ENCODE measurements at regions not wholly inside any gene's neighbourhood (a gene's known extent, or its start where the extent isn't known, plus 50 kb on each side); places are given as distances from the start of the nearest gene placed in this dataset.

GRCh38 chr14:51491036-51491545 is 160.6 kb upstream of the FRMD6 start:
- peaks cover 7% of the 10 kb centered on the region for H3K36me3 Mint-ChIP-seq (ENCODE audit: low read depth)
- TF ChIP-seq CTCF (conservative IDR thresholded peaks at IDR 0.05), result no peak
- no peaks in the 10 kb centered on the region for H3K27me3 Mint-ChIP-seq (ENCODE audit: low read depth)
- peaks cover 9% of the 10 kb centered on the region for H3K9me3 Mint-ChIP-seq
- H3K4me3 Mint-ChIP-seq, result no peak overlapping the region
- H3K27ac Mint-ChIP-seq (ENCODE audit: unreplicated experiment), result no peak overlapping the region
- DNase-seq (ENCODE audit: low read depth, low spot score), result no peak
- H3K4me1 Mint-ChIP-seq, result peaks cover 9% of the 10 kb centered on the region

DNA sequence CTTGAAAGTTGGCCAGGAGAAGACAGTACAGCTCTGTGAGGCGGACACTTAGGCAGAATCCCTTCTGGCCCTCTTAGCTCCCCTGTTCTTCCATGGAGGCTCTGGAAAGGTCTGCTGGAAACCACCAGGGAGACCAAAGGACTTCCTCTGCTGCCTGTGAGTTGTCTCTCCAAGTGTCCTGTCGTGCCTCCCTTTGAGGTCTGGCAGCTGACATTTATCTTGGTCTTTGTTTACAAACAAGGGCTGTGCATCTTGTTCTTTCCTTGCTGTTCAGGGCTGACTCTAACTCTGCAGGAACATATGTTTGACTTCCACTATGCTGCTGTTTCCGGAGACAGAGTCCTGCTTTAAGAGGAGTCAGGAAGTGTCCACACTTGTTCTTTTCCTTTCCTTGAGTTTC is 159.9 kb upstream of the FRMD6 start:
- no peak for TF ChIP-seq CTCF (conservative IDR thresholded peaks at IDR 0.05)
- no peak for DNase-seq (ENCODE audit: low read depth, low spot score)
- Mint-ChIP-seq H3K4me1 (peaks cover 9% of the 10 kb centered on the region), H3K27me3 (ENCODE audit: low read depth) (no peaks in the 10 kb centered on the region), H3K4me3 (no peak overlapping the region), H3K27ac (ENCODE audit: unreplicated experiment) (no peak overlapping the region), H3K9me3 (peaks cover 14% of the 10 kb centered on the region), H3K36me3 (ENCODE audit: low read depth) (peaks cover 10% of the 10 kb centered on the region)

DNA sequence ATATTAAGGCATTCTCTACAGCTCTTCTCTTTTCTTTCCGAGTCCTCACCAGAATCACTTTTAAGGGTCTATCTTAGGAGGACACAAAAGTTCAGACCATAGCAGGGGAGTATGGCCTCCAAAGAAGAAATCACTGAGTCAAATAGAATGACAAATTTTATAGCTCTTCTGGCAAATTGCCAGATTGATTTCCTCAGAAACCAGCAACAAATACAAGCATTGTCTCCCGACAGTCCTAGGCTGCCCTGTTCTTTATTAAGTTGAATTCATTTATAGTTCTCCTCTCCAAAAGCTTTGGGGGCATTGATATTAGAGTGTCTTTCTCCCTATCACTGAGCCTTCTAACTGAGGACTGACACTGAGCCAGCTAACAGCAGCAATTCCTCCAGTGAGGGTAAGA is 156.4 kb upstream of the FRMD6 start:
- Mint-ChIP-seq H3K36me3 (ENCODE audit: low read depth) (peaks cover 11% of the 10 kb centered on the region), H3K9me3 (peaks cover 17% of the 10 kb centered on the region), H3K4me1 (peaks cover 9% of the 10 kb centered on the region), H3K27me3 (ENCODE audit: low read depth) (no peaks in the 10 kb centered on the region), H3K4me3 (no peak overlapping the region), H3K27ac (ENCODE audit: unreplicated experiment) (no peak overlapping the region)
- DNase-seq (ENCODE audit: low read depth, low spot score), result no peak
- no peak for TF ChIP-seq CTCF (conservative IDR thresholded peaks at IDR 0.05)

DNA sequence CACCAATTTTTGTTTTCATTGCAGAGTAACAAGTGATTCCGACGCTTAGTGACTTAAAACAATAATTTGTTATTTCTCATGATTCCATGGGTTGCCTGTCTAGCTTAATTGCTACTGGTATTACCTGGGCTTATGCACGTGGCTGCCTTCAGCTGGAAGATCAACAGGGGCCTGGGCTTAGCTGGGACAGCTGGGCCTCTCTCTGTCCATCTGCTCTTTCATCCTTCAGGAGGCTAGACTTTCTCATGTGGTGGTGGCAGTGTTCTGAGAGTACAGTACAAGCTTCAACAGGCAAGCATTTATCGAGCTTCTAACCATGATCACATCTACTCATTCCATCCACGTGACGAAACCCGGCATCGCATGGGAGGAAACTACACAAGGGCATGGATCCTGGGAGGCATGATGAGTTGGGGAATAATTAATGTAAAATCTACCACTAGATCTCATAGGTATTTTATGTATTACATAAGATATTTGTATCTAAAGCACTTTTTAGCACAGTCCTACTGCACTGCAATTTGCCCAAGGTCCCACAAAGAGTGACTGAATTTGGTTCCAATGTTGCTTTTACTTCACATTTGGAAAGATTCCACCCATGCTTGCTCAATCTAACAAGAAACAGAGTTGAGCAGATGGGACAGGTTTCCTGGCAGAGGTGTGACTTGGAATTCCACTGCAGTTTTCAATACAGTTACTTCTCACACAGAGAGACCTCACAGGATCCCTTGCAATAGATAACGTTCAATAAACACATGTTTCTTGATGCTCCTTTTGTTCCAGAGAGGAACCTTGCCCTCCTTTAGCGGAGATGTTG is 153.1 kb upstream of the FRMD6 start:
- no peaks in the 10 kb centered on the region for H3K27me3 Mint-ChIP-seq (ENCODE audit: low read depth)
- no peak overlapping the region for H3K4me3 Mint-ChIP-seq
- no peak for DNase-seq (ENCODE audit: low read depth, low spot score)
- H3K9me3 Mint-ChIP-seq, result peaks cover 30% of the 10 kb centered on the region
- H3K36me3 Mint-ChIP-seq (ENCODE audit: low read depth), result peaks cover 25% of the 10 kb centered on the region
- H3K4me1 Mint-ChIP-seq, result no peaks in the 10 kb centered on the region
- no peak for TF ChIP-seq CTCF (conservative IDR thresholded peaks at IDR 0.05)
- no peak overlapping the region for H3K27ac Mint-ChIP-seq (ENCODE audit: unreplicated experiment)

- Mint-ChIP-seq H3K4me3 (no peak overlapping the region), H3K27ac (ENCODE audit: unreplicated experiment) (no peak overlapping the region), H3K4me1 (peaks cover 2% of the 10 kb centered on the region), H3K9me3 (peaks cover 27% of the 10 kb centered on the region), H3K36me3 (ENCODE audit: low read depth) (peaks cover 21% of the 10 kb centered on the region), H3K27me3 (ENCODE audit: low read depth) (no peaks in the 10 kb centered on the region)
- TF ChIP-seq CTCF (conservative IDR thresholded peaks at IDR 0.05), result no peak
- DNase-seq (ENCODE audit: low read depth, low spot score), result no peak
Measured at GRCh38 chr14:51500776-51501175, 150.9 kb upstream of the FRMD6 start.

Data from neural crest cell (in vitro differentiated cells).